Middle frontal gyrus (tissue), 1 donor: ENCODE measurements at regions not wholly inside any gene's neighbourhood (a gene's known extent, or its start where the extent isn't known, plus 50 kb on each side); places are given as distances from the start of the nearest gene placed in this dataset.
"Not testable (repeated sequence)": the region's sequence is repeated elsewhere in the genome, so short reads cannot be mapped to it uniquely, and the experiment has no call there.

Experiments used
- DNase-seq: peaks from one replicate; pipeline ENCODE4 v3.0.0-alpha.2; 2015; ENCODE audit warnings: low spot score; ENCODE audit errors: extremely low spot score

DNA sequence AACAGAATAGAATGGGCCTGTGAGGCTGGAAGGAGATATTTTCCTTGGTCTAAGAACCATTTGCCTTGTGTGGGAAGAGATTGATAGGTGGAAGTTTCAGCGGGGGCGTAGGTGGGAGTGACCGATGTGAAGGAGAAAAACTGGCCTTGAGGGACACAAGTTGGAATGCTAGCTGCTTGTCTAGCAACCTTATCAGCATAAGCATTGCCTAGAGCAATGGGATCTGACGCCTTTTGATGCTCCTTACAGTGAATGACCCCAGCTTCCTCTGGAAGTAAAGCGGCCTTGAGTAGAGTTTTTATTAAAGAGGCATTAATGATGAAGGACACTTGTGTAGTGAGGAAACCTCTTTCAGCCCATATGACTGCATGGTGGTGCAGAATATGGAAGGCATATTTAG is 843.8 kb upstream of the ANO3 start:
- not testable (repeated sequence) for DNase-seq

DNA sequence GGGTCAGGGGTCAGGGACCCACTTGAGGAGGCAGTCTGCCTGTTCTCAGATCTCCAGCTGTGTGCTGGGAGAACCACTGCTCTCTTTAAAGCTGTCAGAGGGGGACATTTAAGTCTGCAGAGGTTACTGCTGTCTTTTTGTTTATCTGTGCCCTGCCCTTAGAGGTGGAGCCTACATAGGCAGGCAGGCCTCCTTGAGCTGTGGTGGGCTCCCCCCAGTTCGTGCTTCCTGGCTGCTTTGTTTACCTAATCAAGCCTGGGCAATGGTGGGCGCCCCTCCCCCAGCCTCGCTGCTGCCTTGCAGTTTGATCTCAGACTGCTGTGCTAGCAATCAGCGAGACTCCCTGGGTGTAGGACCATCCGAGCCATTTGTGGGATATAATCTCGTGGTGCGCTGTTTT is 830.5 kb upstream of the ANO3 start:
- DNase-seq, result not testable (repeated sequence)

DNA sequence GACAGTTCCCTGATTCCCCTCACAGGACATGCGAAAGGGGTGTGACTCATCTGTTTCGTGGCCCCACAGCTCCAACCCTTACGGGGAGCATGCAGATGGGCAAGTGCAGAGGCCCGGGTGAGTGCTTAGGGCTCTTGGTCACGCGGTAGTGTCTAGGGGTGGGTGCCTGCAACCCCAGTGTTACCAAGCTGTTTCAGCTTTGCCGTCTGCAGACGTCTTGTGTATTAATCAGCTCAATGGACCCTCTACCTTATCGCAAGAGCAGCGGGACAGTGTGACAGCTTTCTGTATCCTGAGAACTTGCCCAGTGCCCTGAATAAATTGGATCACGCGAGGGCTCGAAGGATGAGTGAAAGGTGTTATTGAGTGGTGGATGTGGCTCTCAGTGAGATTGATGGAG is 816.4 kb upstream of the ANO3 start:
- DNase-seq, result no peak

DNA sequence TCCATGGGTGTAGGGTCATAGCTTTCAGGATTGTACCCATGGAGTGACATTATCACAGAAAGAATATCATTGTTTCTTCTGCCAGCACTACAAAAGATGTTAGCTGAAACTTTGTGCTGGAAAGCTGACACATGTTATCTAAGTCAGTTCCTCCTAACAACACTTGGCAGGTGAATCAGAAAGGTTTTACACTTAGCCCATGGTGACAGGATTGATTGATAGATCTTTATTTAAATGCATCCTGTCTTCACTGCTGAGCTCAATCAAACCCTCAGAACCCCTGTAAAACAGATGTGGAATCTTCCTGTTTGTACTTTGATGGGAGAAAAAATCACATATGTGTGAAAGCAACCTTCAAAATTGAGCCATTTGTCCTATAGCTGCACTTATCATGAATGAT is 811.5 kb upstream of the ANO3 start:
- no peak for DNase-seq

DNA sequence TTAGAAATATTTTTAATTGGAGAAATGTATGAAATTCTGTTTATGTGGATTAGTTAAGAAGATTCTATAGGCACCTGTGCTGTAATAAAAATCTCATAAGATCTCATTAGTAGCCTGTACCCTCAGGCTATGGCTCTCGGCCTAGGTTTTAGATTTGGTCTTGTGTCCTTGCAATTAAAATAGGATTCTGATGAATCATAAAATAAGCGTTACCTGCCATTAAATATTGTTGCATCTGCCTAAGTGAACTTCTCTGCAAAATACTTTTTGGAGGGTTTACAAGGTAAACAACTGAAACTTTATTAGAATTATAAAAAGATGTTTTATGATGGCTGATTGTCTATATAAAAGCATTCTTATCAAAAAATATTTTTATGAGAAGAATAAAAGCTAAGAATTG is 804.1 kb upstream of the ANO3 start:
- no peak for DNase-seq

DNA sequence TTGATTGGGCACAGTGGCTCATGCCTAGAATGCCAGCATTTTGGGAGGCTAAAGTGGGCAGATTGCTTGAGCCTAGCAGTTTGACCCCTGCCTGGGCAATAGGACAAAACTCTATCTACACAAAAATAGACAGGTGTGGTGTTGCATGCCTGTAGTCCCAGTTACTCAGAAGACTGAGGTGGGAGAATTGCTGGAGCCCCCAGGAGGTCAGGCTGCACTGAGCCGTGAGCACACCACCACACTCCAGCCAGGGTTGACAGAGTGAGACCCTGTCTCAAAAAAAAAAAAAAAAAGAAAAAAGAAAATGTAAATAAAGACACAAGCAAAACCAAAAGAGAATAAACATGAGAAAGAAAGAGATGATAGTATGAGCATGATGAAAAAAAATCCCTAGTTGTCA is 802.4 kb upstream of the ANO3 start:
- no peak for DNase-seq

DNA sequence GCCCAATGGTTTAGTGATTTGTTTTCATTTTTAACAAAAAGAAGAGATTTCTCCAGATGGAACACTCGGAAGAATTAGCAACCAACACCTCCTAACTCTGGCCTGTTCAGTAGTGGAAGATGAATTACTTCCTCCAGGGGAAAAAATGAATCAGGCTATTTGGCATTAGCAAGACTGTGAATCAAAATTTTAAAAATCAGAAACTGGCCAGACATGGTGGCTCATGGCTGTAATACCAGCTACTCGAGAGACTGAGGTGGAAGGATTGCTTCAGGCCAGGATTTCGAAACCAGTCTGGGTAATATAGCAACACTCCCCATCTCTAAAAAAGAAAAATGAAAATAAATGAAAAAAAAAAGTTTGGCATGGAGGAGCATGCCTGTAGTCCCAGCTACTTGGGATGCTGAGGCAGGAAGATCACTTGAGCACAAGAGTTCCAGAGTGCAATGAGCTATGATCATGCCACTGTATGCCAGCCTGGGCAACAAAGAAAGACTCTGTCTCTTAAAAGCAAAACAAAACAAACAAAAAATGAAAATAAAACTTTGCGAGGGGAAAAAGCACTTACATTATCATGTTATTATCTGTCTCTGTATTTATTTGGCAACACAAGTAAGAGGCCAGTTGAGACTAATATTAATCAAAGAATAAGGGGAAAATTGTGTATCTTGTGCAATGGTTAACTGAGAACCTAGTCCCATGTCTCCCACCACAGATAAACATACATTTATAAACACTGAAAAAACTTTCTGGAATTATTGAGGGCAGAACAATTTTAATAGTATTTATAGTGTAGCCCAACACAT is 796.3 kb upstream of the ANO3 start:
- DNase-seq, result no peak

DNA sequence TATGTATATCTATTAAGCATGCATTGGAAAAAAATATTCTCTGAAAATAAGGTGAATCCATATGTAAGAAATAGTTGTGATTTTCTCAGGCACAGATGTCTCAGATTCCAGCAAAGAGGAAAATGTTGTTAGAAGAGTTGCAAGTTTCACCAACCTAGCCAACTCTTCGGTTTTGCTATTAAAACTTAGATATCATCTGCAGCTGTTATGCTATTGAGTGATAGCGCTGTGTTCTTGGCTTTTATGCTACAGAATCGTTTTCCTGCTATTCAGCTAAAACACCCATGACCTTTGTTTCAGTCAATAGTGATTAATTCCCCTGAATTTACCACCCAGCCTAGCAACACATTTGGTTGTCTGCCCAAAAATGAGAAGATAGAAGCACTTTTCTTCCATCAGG is 795.6 kb upstream of the ANO3 start:
- no peak for DNase-seq

DNA sequence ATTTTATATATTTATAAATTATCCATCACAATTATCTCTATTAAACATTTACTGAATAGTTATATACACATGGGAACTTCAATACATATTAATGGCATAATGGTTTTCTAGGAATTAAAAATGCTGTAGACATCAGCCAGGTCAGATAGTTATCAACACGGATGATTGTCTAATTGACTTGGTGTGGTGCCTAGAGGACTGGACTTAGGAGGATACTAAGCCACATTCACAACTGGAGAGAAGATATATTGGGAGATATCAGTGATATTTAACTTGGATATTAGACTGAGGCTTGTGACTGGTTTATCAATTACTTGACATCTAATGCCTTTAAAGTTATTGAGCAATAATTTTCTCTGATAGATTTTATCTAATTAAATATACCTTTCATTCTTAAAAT is 794.5 kb upstream of the ANO3 start:
- DNase-seq, result no peak

DNA sequence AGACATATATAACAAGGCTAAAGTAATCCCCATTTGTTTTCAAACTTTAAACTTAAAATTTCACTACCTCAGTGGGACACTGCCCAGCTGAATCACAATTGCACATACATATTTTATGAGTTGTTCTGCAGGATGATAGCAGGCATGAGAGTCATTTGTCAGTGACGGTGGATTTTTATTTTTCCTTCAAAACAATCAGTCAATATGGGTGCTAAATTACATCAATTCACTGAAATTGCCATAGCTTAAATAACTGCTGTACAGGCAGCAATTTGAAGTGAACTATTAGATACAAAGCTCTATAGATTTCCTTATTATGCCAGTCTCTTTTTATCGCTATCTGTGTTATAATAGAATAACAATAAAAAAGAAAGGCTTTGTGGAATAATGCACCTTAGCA is 784.6 kb upstream of the ANO3 start:
- DNase-seq, result no peak

DNA sequence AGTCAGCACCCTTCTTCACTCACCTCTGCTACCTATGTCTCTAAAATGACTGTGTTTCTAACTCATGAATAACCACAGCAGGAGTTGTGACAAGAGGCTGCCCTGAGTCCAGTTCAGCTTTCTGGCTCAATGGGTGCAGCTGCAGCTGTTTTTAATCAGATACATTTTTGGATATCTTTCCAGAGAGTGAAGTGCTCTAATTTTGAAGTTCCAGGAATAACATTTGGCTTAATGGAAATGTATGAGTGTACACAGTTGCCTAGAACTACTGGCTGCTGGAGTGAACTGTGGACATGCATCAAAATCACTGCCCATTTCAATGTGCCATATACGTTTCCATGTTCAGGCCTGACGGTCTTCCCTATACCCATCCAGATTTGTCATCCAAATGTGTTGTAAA is 769.5 kb upstream of the ANO3 start:
- DNase-seq, result no peak

DNA sequence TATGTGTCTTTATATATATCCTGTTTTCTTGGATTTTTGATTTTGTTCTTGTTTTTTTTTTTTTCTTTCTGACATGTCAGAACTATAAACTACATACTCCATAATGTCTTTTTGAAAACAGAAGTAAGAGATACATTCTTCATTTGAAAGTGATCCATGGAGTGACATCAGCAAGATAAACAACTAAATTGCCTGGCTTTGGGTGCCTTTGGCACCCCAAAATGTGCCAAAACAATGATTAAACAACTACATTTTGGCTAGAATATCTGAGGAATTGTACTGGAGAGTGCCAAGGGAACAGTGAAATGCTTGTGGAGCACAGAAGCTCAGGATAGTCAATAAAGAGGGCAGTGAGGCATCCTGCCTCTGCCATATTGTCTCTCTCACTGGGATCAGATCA is 766.1 kb upstream of the ANO3 start:
- DNase-seq, result no peak

DNA sequence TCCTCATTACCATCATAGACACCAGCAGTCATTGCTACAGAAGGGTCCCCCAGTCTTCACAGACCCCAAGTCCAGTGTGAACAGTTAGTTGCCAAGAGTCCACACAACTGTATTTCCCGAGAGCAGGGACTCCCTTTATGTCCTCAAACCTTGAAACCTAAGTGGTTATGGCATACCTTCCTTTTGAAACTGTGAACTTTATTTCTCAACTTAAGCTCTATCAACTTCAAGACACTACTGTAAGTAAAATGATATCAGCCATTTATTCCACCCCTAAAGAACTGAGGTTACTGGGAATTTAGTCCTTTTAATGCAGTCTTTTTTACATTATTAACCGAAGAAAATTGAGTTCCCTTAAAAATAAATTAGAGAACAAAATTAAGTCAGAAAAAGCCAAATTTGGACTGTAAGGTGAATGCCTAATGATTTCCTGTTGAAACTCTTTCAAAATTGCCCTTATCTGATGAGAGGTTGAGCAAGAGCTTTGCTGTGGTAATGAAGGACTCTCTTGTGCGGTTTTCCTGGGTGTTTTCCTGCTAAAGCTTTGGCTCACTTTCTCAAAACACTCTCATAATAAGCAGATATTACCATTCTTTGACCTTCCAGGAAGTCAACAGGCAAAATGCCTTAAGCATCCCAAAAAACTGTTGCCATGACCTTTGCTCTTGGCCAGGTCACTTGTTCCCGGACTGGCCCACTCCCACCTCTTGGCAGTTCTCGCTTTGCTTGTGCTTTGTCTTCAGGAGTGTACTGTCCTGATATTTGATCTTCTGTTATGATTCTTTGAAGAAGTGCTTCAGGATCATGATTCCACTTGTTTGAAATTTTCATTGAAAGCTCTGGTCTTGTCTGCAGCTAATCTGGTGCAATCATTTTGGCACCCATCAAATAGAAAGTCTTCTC is 765.4 kb upstream of the ANO3 start:
- DNase-seq, result no peak

DNA sequence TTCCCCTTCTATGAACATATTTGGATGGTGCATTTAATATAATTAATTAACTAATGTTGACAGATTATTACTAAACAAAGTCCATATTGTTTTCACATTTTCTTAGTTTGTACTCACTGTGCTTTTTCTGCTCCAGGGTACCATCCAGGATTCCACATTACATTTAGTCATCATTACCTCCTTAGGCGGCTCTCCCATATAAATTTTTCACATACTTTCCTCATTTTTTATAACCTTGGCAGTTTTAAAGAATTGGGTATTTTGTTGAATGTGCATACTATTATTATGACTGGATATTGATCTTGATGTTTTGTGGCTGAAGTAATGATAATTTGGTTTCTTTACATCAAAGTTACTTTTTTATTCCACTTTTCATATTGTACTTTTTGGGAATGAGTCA is 755.6 kb upstream of the ANO3 start:
- no peak for DNase-seq

DNA sequence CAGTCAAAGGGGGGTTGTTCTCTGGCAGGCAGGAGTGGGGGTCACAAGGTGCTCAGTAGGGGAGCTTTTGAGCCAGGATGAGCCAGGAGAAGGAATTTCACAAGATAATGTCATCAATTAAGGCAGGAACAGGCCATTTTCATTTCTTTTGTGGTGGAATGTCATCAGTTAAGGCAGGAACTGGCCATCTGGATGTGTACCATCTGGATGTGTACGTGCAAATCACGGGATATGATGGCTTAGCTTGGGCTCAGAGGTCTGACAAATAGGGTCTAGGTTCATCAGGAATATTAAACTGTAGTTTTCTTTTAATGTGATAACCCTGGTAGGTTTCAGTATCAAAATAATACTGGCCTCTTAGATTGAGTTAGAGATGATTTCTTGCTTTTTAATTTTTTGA is 752.4 kb upstream of the ANO3 start:
- not testable (repeated sequence) for DNase-seq

DNA sequence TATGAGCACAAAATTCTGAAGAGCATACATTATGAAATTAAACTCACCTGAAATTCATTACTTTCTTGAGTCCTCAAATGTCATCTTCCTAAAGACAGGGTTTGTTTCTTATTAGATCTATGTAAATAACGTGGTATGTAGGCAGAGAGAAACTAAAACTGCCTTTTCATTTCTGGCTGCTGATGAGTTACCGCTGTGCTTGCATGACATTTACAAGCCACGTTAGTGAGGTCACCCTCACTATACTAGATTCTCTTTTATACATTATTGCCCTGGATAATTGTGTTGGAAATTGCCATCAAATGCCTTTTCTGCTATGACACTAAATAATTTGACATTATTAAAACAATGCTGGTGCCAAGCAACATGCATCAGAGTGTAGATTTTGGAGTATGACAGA is 748.3 kb upstream of the ANO3 start:
- no peak for DNase-seq

DNA sequence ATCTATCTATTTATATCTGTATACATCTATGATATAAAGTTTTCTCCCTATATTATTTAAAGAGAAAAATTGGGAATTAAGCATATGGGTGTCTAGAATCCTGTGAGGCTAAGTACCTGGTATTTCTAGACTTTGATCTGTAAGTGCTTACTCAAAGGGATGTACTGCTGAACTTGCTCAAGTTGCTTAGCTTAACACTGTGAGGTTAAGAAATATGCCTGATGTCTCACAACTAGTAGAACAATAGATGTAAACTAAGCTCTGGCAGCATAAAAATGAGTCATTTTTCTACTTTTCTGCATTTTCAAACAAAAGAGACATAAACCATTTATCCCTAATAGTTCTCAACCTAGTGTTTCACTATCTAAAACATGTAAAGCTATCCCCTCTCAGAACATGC is 744.4 kb upstream of the ANO3 start:
- no peak for DNase-seq

DNA sequence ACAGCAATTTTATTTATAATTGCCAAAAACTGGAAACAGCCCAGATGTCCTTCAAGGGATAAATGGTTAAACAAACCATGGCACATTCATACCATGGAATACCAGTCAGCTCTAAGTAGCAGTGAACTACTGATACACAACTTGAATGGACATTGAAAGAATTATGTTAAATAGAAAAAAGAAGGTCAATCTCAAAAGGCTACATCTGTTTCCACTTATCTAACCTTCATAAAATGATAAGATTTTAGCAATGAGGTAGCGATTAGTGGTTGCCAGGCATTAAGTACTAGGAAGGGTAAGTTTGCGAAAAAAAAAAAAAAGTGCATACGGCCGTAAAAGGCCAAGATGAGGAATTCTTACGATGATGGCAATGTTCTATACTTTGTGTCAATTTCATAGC is 738.7 kb upstream of the ANO3 start:
- no peak for DNase-seq

DNA sequence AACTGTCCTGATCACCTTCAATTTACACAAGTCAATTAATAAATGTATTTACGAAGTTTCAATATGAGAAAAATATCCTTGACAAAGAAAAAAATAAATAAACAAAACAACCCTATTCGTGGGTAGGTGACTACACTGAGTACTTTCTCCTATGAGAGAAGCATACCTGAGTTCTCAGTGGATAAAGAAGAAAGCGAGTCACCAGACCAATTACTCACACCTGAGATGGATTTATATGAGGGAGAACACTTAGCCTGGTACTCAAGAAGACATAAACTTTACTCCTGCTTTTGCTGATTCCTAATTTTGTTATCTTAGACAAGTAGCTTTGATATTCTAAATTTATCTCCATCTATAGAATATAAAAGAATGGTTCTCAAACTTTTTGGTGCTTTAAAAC is 735.2 kb upstream of the ANO3 start:
- no peak for DNase-seq

DNA sequence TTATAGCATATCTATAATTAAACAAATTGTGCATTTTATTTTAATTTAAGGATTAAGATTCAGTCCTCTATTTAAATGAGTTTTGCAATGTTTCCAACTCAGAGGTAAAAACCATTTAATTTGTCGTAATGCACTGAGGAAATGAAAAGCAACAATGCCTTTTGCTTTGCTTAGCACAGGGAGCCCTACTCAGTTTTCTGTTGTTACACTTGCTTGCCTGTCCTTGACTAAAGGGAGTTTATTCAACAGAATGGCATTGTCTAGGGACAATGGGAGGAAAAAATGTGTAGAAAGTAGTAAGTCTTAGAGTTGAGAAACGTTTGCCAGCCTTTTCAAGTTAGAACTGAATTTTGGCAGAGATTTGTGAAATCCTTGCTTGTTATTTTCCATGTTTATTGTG is 734.2 kb upstream of the ANO3 start:
- DNase-seq, result no peak

DNA sequence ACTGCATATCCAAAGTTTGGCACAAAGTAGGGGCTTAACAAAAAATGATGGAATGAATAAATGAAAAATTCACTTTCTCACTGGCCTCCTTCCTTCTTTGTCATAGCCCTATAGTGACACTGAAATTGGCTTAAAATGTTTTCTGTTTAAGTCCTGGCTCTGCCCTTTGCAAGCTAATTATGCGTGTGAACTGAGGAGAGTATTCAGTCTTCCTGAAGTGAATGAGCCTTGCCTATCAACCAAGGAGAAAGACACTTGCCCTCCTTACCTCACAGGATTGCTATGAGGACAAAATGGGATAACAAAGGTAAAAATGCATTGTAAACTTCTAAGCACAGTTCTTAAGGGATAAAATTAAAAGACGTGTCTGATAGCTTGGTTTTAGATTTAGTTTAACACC is 729.8 kb upstream of the ANO3 start:
- DNase-seq, result no peak

DNA sequence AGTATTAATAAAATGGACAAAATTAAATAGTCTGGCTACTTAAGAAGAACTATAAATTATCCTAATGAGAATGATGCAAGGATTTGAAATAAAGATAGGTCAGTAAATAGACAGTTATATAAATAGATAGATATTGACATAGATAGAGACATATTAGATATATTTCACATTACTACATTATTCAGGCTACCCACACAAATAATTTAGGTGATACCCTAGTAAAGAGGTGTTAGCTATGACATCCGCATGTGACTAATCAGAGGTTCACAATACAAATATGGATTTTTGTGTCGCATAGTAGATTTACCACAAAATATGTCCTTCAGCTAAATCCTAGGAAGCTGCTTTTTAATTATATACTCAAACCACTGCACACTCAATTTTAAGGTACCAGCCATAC is 729.0 kb upstream of the ANO3 start:
- DNase-seq, result no peak

DNA sequence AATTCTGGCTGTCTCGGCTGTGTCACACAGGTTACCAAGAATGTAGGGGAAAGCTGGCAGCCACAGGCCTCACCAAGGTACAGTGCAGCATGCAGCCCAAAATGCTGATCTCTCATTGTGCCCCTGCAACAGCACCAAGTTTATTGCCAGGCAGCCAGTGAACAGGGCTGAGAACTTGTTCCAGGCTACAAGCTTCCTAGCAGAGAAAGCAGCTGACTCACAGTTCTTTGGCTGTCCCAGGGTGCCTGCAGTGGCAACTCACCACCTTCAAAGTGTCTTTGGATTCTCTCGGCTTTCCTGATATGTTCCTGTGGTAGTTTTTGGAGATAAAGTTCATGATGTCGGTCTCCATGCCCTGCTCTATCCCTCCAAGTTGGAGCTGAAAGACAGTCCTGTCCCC is 719.1 kb upstream of the ANO3 start:
- DNase-seq, result no peak
